Karpas-422 (cell line): ENCODE measurements at regions not wholly inside any gene's neighbourhood (a gene's known extent, or its start where the extent isn't known, plus 50 kb on each side); places are given as distances from the start of the nearest gene placed in this dataset.

Experiments
- DNase-seq: peaks from one replicate; pipeline ENCODE4 v3.0.0-alpha.2; 2015
- H2AFZ ChIP-seq: fragments of 200-600 bp; sonication (generic); 2 replicates; pipeline ENCODE4 v1.6.1; 2014; ENCODE audit warnings: antibody characterized with exemption, low read length, mixed read lengths
- H3K27ac ChIP-seq: fragments of 200-600 bp; sonication (generic); 2 replicates; pipeline ENCODE4 v1.5.1; 2014; ENCODE audit warnings: mild to moderate bottlenecking, low read length, moderate library complexity
- H3K27me3 ChIP-seq: fragments of 200-600 bp; sonication (generic); 2 replicates; pipeline ENCODE4 v1.6.1; 2014; ENCODE audit warnings: low read length, mixed read lengths
- H3K36me3 ChIP-seq: fragments of 200-600 bp; sonication (generic); 2 replicates; pipeline ENCODE4 v1.6.1; 2014; ENCODE audit warnings: low read length, mixed read lengths; ENCODE audit not compliant: insufficient read depth
- H3K4me1 ChIP-seq: fragments of 200-600 bp; sonication (generic); 2 replicates; pipeline ENCODE4 v1.6.1; 2014; ENCODE audit warnings: mild to moderate bottlenecking, low read length, mixed read lengths
- H3K4me2 ChIP-seq: fragments of 200-600 bp; sonication (generic); 2 replicates; pipeline ENCODE4 v1.6.1; 2014; ENCODE audit warnings: low read length, low read depth, mild to moderate bottlenecking; ENCODE audit not compliant: poor library complexity, severe bottlenecking
- H3K4me3 ChIP-seq: fragments of 200-600 bp; sonication (generic); 2 replicates; pipeline ENCODE4 v1.5.1; 2014; ENCODE audit warnings: mild to moderate bottlenecking, antibody characterized with exemption, low read length, mixed read lengths
- H3K79me2 ChIP-seq: fragments of 200-600 bp; sonication (generic); 2 replicates; pipeline ENCODE4 v1.6.1; 2014; ENCODE audit warnings: mild to moderate bottlenecking, low read length, mixed read lengths
- H3K9ac ChIP-seq: fragments of 200-600 bp; sonication (generic); 2 replicates; pipeline ENCODE4 v1.6.0; 2014; ENCODE audit warnings: low read length
- H3K9me2 ChIP-seq: fragments of 200-600 bp; sonication (generic), shearing (Covaris generic); replicated peaks from 2 replicates; pipeline ENCODE4 v1.6.0; 2014; ENCODE audit warnings: mild to moderate bottlenecking, low read length, moderate library complexity; ENCODE audit not compliant: insufficient read depth
- H3K9me3 ChIP-seq: fragments of 300-700, 200-600 bp; sonication (generic); 2 replicates; pipeline ENCODE4 v1.6.1; 2014; ENCODE audit warnings: low read length, mixed read lengths
- H4K20me1 ChIP-seq: fragments of 200-600 bp; sonication (generic); 2 replicates; pipeline ENCODE4 v1.6.1; 2014; ENCODE audit warnings: mild to moderate bottlenecking, antibody characterized with exemption, low read length, low read depth; ENCODE audit not compliant: insufficient read depth

GRCh38 chr3:102866845-102867244 lies 432.0 kb downstream of the ZPLD1 start:
- Histone ChIP-seq H3K4me2 (no peak overlapping the region), H3K27me3 (no peaks in the 10 kb centered on the region), H3K4me3 (no peak overlapping the region), H2AFZ (no peak overlapping the region), H3K79me2 (no peaks in the 10 kb centered on the region), H3K36me3 (no peaks in the 10 kb centered on the region), H4K20me1 (no peaks in the 10 kb centered on the region), H3K9ac (no peak overlapping the region), H3K9me3 (no peaks in the 10 kb centered on the region), H3K9me2 (no peaks in the 10 kb centered on the region), H3K4me1 (no peaks in the 10 kb centered on the region), H3K27ac (no peak overlapping the region)
- no peak for DNase-seq

DNA sequence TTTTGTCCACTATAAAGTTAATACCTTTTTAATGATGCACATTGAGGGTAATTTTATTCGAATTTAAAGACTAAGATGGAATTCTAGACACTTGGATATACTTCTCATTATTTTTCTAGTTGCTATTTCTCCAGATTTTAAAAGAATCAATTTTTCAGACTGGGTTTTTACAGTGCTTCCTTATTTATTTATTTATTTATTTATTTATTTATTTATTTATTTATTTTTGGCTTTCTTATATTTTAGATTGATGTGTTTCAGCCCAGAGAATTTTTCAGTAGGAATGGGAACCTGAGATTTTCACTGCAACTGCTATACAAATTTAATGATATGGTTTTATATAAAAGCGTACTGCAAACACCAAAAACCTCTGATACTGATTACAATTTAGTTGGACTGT lies 448.7 kb downstream of the ZPLD1 start:
- H3K9ac ChIP-seq = no peak overlapping the region
- H3K36me3 ChIP-seq = no peaks in the 10 kb centered on the region
- H3K27ac ChIP-seq = no peak overlapping the region
- H2AFZ ChIP-seq = no peak overlapping the region
- no peak for DNase-seq
- no peaks in the 10 kb centered on the region for H3K9me2 ChIP-seq
- H3K79me2 ChIP-seq = no peaks in the 10 kb centered on the region
- no peaks in the 10 kb centered on the region for H4K20me1 ChIP-seq
- H3K4me2 ChIP-seq = no peak overlapping the region
- H3K4me1 ChIP-seq = no peaks in the 10 kb centered on the region
- H3K9me3 ChIP-seq = peaks cover 3% of the 10 kb centered on the region; the same call in 1 of the 2 replicates
- H3K27me3 ChIP-seq = no peaks in the 10 kb centered on the region
- no peak overlapping the region for H3K4me3 ChIP-seq

- Histone ChIP-seq H3K4me1 (no peaks in the 10 kb centered on the region), H3K9ac (no peak overlapping the region), H3K36me3 (no peaks in the 10 kb centered on the region), H4K20me1 (no peaks in the 10 kb centered on the region), H3K9me2 (no peaks in the 10 kb centered on the region), H3K4me2 (no peak overlapping the region), H3K9me3 (peaks cover 2% of the 10 kb centered on the region; the same call in 1 of the 2 replicates), H2AFZ (no peak overlapping the region), H3K79me2 (no peaks in the 10 kb centered on the region), H3K4me3 (no peak overlapping the region), H3K27ac (no peak overlapping the region), H3K27me3 (no peaks in the 10 kb centered on the region)
- DNase-seq = no peak
Observed at GRCh38 chr3:102885289-102885688, 450.5 kb downstream of the ZPLD1 start.

DNA sequence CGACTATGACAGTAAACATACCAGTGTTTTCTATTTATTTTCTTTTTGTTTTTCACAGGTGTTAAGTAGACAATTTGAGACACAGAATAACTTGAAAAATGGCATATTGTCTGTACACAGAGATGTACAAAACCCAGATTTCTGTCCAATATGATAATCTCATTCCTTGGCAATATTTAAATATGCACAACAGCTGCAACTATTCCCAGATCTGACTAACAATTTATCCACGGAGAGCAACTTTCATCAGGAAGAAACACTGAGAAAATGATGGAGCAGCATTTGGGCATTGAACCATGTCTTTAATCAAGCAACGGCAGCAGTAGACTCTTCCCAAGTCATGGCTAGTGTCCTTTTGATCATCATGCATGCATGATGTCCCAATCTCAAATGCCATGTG lies 452.6 kb downstream of the ZPLD1 start:
- no peak overlapping the region for H3K9ac ChIP-seq
- no peak for DNase-seq
- H3K4me3 ChIP-seq = no peak overlapping the region
- no peaks in the 10 kb centered on the region for H3K27me3 ChIP-seq
- no peaks in the 10 kb centered on the region for H3K9me2 ChIP-seq
- no peaks in the 10 kb centered on the region; the same call in 1 of the 2 replicates for H3K9me3 ChIP-seq
- no peak overlapping the region for H3K27ac ChIP-seq
- H2AFZ ChIP-seq = no peak overlapping the region
- H4K20me1 ChIP-seq = no peaks in the 10 kb centered on the region
- no peak overlapping the region for H3K4me2 ChIP-seq
- no peaks in the 10 kb centered on the region for H3K36me3 ChIP-seq
- H3K4me1 ChIP-seq = no peaks in the 10 kb centered on the region
- H3K79me2 ChIP-seq = no peaks in the 10 kb centered on the region

DNA sequence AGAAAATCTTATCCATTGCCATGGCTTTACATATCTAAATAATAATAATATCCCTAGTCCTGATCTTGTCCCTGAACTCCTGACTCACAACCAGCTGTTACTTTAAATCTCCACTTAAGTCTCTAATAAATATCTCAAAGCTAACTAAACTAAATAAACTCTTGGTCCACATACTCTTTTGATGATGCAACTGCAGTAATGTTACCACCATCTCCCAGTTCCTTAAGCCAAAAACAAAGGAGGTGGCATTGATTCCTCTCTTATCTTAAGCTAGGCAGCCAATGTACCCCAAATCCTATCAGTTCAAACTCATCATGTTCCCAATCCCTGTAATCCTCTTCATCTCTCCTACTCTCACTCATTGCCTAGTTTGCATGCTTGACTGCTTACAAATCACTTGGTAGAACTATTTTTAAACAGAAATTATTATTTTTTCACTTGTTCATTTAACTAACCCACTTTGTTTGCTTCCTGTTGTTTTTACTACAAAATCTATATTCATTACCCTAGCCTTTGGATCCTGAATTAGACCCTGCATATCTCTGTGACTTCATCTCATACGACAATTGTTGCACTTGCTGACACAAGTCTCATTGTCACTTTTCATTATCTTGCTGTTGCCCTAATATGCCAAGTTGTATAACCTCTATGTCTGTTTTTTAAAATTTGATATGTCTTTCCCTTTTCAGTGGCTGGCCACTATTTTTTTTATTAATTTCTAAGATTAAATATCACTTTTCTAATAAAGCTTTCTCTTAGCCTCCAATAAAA lies 462.2 kb downstream of the ZPLD1 start:
- Histone ChIP-seq H3K4me1 (no peaks in the 10 kb centered on the region), H2AFZ (no peak overlapping the region), H3K9me2 (no peaks in the 10 kb centered on the region), H3K4me3 (no peak overlapping the region), H3K9me3 (no peaks in the 10 kb centered on the region), H3K4me2 (no peak overlapping the region), H4K20me1 (no peaks in the 10 kb centered on the region), H3K9ac (no peak overlapping the region), H3K79me2 (no peaks in the 10 kb centered on the region), H3K27ac (no peak overlapping the region), H3K27me3 (no peaks in the 10 kb centered on the region), H3K36me3 (no peaks in the 10 kb centered on the region)
- no peak for DNase-seq

GRCh38 chr3:102904629-102905028 lies 469.8 kb downstream of the ZPLD1 start:
- Histone ChIP-seq H3K79me2 (no peaks in the 10 kb centered on the region), H3K9me3 (no peaks in the 10 kb centered on the region; the same call in 1 of the 2 replicates), H3K36me3 (no peaks in the 10 kb centered on the region), H3K27ac (no peak overlapping the region), H3K4me1 (no peaks in the 10 kb centered on the region), H4K20me1 (no peaks in the 10 kb centered on the region), H3K27me3 (no peaks in the 10 kb centered on the region), H3K9ac (no peak overlapping the region), H3K9me2 (no peaks in the 10 kb centered on the region; the same call in 1 of the 2 replicates), H3K4me3 (no peak overlapping the region), H3K4me2 (no peak overlapping the region), H2AFZ (no peak overlapping the region)
- DNase-seq = no peak

DNA sequence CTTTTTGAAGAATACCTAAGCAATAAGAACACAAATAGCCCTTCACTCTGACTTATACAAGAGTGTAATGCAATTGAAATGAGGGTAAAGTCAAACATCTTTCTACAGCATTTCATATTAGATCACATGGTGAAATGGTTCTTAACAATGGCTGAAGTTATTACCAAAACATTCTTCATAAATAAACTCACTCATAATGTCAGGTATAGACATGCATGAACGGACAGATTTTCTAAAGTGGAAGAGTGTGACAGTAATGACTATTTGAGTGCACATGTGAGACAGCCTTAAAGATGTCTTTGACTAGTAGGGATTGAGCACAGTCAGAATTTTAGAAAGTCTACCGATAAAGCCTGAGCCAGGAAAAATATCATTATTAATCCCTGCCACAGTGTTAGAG lies 471.0 kb downstream of the ZPLD1 start:
- H3K9ac ChIP-seq = no peak overlapping the region
- H3K4me2 ChIP-seq = no peak overlapping the region
- no peaks in the 10 kb centered on the region for H3K27me3 ChIP-seq
- no peaks in the 10 kb centered on the region; the same call in 1 of the 2 replicates for H3K9me3 ChIP-seq
- no peak for DNase-seq
- H4K20me1 ChIP-seq = no peaks in the 10 kb centered on the region
- H3K79me2 ChIP-seq = no peaks in the 10 kb centered on the region
- no peaks in the 10 kb centered on the region for H3K36me3 ChIP-seq
- H3K9me2 ChIP-seq = no peaks in the 10 kb centered on the region; the same call in 1 of the 2 replicates
- no peak overlapping the region for H3K27ac ChIP-seq
- H2AFZ ChIP-seq = no peak overlapping the region
- no peak overlapping the region for H3K4me3 ChIP-seq
- no peaks in the 10 kb centered on the region for H3K4me1 ChIP-seq

- Histone ChIP-seq H3K36me3 (no peaks in the 10 kb centered on the region), H3K27ac (no peak overlapping the region), H2AFZ (no peak overlapping the region), H3K27me3 (no peaks in the 10 kb centered on the region), H3K9me3 (no peaks in the 10 kb centered on the region; the same call in 1 of the 2 replicates), H3K9ac (no peak overlapping the region), H3K4me3 (no peak overlapping the region), H4K20me1 (no peaks in the 10 kb centered on the region), H3K79me2 (no peaks in the 10 kb centered on the region), H3K9me2 (no peaks in the 10 kb centered on the region; the same call in 1 of the 2 replicates), H3K4me2 (no peak overlapping the region), H3K4me1 (no peaks in the 10 kb centered on the region)
- no peak for DNase-seq
Observed at GRCh38 chr3:102906818-102907217, 472.0 kb downstream of the ZPLD1 start.
